NCI-H524 treated with DMSO at 0.1 percent for 48 hours (cell line): ENCODE measurements at regions not wholly inside any gene's neighbourhood (a gene's known extent, or its start where the extent isn't known, plus 50 kb on each side); places are given as distances from the start of the nearest gene placed in this dataset.

Experiments
- DNase-seq: peaks from one replicate; lab custom pipeline; 2025; lab: John Stamatoyannopoulos, UW

DNA sequence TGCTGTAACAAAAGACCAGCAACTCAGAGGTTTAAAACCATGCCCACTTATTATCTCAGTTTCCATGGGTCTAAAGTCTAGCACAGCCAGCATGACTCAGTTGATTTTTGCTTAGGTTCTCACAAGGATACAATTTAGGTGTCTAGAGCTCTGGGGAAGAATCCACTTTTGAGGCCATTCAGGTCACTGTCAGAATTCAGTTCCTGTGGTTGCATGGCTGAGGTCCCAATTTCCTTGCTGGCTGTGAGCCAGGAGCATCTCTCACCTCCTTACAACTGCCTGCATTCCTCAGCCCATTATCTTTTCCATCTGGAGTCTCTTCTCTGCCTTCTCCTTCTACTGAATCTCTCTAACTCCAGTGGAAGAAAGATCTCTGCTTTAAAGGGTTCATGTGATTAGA is 240.5 kb upstream of the CFAP20DC start:
- DNase-seq = no peak

DNA sequence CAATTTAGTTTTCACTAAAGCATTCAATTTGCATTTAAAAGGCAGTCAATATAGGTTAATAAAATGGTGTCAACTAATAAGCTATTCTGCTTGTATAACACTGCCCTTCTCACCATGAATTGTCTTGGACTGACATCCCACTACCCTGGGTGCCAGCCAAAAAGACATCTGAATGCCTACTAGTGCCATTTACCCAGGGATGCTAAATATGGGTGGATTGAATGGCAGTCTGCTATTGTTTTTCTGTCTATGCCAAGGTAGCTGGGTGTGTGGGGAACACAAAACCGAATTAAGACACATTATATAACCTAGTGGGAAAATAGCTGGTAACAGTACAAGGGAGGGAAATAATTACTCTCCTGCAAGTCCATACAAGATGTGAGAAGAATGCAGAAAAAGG is 240.0 kb upstream of the CFAP20DC start:
- DNase-seq = no peak

DNA sequence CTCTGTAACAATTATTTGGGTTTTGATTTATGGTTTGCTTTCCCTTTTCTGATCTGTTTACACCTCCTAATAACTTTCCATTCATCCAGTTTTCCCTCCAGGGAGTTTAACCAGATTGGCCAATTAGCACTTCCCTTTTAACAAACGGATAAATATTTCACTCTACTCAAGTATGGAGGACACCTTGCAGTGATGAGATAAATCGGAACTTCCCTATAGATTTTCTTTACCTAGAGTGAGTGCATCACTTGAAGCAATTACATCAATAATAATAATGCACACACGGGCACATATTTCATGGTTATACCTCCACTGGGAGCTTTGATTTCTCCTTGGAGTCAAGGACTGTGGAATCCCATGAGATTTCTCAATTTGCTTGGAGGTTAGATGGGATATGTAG is 239.1 kb upstream of the CFAP20DC start:
- no peak for DNase-seq

DNA sequence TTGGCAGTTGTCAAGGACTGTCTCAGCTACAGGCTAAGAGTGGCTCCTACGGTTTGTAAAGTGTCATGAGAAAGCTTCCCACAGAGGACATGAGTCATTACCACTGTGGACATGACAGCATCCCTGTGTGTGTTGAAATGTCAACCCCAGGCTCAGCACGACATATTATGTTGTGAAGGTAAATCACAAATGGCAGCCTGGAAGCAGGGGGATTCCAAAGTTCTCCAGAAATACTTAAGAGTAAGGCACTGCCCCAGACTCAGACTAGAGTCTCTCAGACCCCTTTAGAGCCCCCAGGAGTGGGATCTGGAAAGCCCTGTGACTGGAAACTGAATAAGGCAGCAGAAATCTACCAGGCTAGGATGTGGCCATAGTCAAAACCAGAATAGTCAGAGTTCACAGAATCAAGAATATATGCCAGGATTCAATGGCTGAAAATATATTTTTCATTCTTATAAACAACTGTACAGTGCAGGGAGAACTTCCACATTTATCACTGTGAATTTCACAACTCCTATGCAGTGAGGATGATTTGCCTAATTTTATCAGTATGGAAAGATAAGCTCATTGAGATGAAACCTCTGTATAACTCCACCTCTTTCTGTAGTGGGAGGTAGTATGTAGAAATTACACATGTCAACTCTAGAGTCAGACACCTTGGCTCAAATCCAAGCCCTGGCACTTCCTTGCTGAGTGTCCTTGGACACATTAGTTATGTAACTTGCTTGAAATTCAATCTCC is 237.1 kb upstream of the CFAP20DC start:
- DNase-seq = no peak

DNA sequence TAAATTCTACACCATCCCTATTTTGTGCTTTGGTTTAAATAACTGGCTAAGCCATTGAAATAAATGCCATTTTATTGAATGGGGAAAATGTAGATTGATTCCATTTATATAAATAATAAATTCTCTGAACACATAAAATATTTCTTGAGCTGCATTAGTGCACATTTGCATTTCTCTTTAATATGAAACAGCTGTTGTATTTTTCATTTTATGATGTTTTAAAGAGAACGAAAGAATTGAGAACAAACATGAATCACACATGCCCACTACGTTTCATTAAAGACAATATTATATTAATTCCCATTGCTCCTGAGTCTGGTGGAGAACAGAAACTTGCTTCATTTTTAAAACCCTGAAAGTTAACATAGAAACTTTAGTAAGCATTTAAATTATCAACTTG is 235.7 kb upstream of the CFAP20DC start:
- DNase-seq = no peak

DNA sequence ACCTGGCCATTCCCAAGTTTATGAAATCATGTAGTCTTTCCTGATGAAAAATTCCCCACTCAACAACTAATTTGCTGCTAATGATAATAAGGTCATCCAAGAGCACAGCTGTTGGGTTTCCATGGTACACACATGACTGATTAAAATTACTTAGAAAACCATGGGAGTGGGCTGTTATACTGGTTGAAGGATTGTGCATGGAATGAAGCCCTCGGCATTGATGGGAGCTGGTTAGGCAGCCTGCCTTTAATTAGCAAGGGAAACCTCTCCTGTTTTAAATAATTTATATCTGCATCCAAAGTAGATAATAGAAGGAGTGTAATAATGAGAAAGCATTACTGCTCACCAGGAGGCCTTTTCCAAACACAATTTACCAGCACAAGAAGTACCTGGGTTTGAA is 235.1 kb upstream of the CFAP20DC start:
- DNase-seq = no peak

DNA sequence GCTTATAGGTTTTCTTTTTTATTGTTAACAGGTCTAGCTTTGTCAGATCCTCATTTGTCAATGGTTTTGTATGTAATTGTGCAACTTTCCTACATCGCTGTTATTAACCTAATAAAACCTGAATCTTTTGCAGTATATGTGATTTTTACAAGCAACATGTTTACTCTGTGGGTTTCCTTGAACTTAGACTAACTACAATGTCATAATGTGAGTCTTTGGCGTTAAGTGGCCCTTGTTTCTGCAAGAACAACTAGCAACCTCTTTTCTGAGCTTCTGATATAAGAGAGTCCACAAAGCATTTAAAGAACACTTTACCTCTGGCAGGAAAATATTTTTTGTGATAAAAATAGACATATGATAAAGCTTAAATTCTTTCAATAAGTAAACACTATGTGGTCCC is 230.3 kb upstream of the CFAP20DC start:
- no peak for DNase-seq

DNA sequence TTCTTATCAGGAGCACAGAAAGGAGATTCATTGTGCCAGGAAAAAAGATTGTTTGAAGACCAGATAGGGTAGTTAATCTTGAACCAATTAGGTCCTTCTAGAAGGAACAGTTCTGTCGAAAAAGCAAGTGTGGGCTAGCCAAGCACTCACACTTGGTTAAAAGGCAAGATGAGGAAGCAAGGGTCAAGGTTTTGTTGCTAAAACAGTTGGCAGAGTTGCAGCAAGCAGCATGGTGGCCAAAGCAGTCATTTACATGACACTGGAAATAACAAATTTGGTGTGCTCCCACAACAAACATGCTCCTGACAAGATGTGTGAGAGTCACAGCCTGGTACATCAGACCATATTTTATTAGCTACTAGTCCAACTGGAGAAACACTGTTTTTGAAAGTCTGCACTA is 228.0 kb upstream of the CFAP20DC start:
- DNase-seq = no peak

DNA sequence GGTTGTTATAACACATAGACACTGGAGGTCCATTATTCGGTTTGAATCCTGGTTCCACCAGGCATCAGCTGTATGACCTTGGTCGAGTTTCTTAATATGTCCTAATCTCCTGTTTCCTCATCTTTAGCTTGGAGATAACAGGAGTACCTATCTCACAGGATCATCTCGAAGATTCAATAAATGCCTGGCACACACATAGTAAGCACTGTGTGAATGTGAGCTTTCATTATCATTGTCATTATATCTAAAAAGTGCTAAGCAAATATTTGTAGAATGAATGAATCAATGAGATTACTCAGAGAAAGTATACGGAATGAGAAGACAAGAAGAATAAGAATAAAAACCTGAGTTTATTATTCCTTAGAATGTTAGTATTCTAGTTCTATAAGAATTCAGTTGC is 227.4 kb upstream of the CFAP20DC start:
- no peak for DNase-seq

DNA sequence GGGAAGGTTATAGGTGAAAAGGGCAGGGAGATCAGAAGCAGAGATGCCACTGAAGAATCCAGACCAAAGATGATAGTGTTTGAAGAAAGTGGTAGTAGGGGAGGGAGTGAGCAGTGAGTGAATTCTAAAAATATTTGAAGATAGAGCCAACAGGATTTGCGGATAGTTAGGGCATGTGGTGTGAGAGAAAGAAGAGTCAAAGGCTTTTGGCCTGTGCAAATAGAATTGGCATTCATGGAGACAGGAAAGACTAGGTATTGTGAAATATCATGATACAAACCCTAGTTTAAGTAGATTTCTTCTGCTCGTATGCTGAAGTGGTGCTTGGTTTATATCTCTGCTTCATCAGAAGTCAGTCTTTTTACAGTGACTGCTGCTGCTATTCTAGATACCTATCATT is 224.2 kb upstream of the CFAP20DC start:
- DNase-seq = no peak

DNA sequence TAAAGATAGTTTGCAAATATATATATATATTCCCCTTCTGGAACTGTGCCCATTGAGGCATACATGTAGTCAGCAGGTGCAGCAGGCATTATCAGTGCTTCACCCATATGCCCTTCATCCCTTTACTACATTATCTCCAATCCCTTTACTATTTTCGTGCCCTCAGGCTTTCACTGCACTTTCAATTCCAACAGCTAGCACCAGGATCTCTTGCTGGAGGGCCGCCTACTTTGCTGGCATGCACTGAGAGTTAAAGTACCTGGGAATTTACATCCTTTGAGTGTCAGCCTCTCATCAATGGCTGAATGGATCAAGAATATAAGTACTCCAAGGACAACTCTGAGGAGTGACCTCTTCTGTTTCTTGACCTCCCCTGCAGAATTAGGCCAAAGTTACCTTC is 222.1 kb upstream of the CFAP20DC start:
- no peak for DNase-seq

DNA sequence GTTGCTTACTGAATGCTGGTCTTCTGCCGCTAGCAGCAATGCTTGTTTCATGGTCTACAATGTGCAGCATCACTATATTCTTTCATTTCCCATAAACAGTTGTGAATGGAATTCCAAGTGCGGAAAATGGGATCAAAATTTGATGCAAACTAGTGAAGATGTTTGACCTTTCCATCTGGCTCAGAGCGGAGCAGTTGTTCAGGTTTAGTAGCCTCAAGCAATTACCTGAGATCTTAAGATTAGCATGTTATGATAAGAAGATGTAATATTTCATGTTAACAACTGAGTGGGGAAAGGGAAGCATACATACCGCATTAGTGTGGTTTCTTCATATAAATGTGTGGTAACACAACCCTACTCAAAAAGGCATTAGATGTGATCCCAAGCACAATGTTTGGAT is 221.1 kb upstream of the CFAP20DC start:
- DNase-seq = no peak

DNA sequence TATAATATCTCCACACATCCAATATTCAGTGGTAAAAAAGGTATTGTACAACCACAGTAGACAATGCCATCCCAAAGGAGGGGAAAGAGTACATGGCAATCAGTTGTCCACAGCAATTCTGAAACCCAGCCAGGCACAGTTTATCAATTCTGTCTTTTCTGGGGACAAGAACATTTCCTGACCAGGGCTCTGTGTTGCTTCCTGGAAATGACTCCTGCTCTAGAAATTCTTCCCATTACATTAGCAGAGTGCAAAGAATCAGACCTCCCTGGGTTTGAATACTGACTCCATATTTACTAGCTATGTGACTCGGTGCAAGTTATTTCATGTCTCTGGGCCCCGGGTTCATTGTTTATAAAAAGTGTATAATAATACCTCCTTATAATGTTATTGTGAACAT is 220.4 kb upstream of the CFAP20DC start:
- no peak for DNase-seq

DNA sequence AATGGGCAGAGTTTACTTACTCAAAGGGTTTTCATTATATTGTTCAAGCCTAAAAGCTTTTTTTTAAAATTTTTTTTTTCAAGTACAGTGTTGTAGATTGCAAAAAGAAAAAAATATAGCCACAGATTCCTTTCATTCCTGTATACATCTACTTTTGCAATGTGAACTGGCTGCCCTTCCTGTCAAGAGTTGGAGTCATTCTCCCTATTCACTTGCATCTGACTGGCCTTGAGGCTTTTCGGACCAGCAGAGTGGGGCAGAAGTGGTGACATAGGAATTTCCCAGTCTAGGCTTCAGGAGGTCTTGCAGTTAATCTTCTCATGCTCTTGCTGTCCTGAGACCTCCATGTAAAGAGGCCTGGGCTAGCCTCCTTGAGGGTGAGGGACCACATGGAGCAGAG is 218.3 kb upstream of the CFAP20DC start:
- DNase-seq = no peak

DNA sequence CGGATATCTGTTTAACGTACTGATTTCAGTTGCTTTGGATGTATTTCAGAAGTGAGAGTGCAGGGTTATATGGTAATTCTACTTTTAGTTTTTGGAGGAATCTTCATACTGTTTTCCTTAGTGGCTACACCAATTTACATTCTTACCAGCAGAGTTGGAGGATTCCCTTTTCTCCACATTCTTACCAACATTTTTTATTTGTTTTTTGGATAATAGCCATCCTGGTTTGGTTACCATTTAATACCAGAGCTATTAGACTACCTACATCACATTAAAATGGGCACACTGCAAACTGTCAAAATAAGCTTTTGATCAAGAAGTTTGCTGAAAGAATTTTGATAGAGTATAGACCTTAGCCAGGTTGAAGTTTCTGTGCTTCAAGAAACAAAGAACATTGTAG is 217.2 kb upstream of the CFAP20DC start:
- DNase-seq = no peak

DNA sequence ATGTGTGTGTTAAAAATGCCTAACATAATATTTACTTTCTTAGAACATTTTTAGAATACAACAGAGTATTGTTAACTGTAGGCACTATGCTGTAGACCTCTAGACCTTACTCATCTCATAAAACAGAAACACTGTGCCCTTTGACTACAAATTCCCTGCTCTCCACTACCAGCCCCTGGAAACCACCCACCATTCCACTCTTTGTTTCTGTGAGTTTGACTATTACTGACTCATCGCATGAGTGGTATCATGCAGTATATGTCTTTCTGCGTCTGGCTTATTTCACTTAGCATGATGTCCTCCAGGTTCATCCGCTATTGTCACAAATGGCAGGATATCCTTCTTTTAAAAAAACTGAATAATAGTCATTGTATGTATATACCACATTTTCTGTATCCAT is 216.7 kb upstream of the CFAP20DC start:
- no peak for DNase-seq

DNA sequence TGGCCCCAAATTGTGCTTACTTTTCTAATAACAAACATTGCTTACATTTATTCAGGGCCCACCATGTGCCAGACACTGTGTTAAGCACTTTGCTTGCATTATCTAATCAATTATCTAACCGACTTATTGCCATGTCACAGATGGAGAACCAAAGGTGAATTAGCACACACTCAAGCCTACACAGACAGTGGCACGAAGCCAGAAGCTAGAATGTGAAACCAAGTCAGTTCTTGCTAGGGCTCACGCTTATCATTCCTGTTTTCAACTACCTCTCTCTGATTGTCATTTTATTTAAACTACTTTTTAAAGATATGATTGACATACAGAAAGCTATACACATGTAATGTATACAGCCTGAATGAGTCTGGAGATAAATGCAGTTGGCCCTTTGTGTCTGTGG is 215.7 kb upstream of the CFAP20DC start:
- no peak for DNase-seq

DNA sequence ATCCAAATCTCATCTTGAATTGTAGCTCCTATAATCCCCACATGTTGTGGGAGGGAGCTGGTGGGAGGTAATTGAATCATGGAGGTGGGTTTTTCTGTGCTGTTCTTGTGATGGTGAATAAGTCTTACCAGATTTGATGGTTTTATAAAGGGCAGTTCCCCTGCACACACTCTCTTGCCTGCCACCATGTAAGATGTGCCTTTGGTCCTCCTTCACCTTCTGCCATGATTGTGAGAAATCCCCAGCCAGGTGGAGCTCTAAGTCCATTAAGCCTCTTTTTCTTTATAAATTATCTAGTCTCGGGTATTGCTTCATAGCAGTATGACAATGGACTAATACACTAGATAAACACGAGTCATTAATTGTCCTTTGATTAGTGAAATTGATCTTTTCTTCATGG is 214.5 kb upstream of the CFAP20DC start:
- DNase-seq = no peak

DNA sequence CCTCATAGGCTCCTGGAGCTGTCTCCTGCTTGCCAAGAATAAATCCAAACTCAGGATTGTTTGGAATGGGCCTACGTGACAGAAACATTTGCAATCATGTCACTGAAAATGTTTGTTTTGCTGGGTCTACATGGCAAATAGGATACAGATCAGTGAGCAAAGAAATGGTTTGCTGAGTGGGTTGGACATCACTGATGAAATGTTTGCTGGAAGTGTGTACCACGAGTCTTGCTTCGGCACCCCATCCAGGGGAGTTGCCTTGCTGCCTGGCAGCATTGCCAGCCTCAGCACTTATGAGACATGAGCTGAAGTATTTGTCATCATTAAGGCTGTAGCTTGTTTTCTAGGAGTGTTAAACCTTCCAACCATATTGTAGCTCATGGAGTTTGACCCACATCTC is 213.3 kb upstream of the CFAP20DC start:
- DNase-seq = no peak

DNA sequence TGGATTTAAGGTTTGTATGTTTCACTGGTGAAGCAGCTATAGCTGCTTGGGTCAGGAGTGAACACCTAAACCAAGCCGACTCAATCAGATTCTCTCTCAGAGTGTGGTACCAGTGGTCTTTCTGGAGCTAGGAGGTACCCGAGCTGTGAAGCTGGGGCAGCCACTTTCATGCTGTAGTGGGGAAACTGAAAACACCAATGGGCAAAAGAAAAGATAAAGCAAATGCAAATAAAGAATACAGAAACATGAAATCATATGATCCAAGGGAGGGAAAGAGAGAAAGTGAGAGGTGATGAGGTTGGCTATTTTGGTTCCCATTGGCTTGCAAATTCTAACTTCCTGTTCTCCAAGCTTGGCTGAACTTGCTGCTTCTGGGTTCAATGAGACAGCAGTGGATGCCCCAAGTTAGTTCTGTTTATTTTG is 212.3 kb upstream of the CFAP20DC start:
- DNase-seq = no peak

DNA sequence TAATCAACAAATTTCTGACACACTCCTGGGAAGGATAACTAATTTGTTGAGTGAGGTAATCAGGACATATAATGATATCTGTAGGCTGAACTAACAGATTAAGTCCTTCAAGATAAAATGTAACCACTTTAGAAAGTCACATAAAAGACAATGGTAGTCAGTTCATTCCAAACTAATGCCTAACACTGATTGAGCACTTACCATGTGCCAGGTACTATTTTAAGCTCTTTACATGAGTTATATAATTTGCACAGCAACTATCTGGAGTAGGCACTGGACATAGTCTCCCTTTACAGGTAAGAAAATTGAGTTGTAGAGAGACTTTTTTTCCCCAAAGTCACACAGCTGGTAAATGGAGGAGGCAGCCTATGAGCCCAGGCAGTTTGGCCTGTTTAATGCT is 211.2 kb upstream of the CFAP20DC start:
- DNase-seq = no peak

DNA sequence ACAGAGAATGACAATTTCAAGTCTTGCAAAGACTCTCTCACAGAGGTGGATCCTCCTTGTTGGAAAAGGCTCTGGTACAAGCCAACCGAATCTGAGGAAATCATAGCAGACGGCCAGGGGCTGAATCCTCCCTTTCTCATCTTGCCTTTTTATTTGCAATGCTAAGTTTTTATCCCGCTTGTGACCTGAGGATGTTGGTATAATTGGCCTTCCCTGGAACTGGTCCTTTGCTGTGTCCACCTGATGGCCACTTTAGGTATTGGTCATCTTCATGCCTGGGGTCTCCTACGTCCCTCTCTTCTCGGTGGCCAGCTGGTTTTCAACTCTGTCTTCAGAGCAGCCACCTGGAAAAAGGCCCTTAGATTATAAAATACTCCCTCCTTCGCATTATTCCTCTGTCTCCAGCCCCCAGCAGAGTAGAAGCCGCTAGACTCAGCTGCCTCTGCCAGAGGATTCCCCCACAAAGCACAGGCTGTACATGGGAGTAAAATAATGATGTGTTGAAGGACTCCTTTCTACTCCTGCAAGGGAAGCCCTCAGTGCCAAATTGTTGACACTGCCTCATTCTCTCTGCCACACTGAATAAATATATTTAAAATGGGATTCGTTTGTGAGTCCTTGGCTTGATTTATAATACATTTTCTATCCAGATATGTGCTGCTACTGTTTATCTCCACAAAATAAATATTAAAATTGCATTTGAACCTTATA is 208.9 kb upstream of the CFAP20DC start:
- no peak for DNase-seq

DNA sequence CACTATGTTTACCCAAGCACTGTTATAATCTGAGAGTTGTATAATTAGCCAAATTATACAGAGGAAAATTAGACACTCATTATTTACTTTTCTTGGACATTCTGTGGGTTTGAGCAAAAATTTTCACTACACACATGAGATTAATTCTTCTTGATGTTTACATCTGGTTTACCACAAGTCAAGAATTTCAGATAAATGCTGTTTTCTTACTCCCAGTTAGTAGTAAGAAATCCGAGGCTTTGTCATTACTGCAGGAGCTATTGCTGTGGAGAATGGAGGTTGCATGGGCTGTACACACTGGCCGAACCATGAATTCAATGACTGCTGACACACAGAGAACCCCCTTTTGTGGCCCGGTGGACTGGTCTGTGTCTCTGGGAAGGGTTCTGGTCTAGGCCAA is 207.7 kb upstream of the CFAP20DC start:
- DNase-seq = no peak

DNA sequence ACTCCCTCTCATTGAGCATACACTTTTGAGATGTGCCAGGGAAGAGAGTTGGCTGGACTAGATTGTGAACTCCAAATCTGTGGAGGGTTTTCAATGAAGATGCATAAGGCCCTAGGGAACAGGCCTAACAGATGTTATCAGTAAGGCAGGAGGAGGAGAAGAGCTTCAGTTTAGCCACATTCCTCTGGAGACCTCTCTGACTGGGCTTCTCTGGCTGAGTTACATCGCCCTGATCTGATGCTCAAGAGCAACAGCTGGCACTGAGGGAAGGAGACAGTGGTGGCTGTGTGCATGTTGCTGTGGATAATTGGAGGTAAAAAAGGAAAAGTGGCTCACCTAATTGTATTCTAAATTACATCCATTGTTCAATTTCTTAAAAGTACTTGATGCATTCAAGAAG is 206.4 kb upstream of the CFAP20DC start:
- DNase-seq = no peak
